Neural cell (in vitro differentiated cells): ENCODE measurements at regions not wholly inside any gene's neighbourhood (a gene's known extent, or its start where the extent isn't known, plus 50 kb on each side); places are given as distances from the start of the nearest gene placed in this dataset.

Source experiments
- H2AFZ ChIP-seq: fragments of 200-600, 300-800 bp; sonication (generic), shearing (Covaris generic); 2 replicates; pipeline ENCODE4 v1.6.0; 2014; ENCODE audit warnings: low read depth, mild to moderate bottlenecking, antibody characterized with exemption, low read length, moderate library complexity
- H3F3A ChIP-seq: fragments of 200-600 bp; shearing (Covaris generic); 2 replicates; pipeline ENCODE4 v1.6.1; 2016; ENCODE audit warnings: mild to moderate bottlenecking, moderate library complexity, mixed read lengths, antibody characterized with exemption, low read length; ENCODE audit not compliant: insufficient read depth, poor library complexity, severe bottlenecking
- H3K27ac ChIP-seq: fragments of 200-600, 300-800 bp; sonication (generic), shearing (Covaris generic); 2 replicates; pipeline ENCODE4 v1.5.1; 2014; ENCODE audit warnings: mild to moderate bottlenecking, low read length, moderate library complexity
- H3K27me3 ChIP-seq: fragments of 300-800, 200-600 bp; sonication (generic), shearing (Covaris generic); 2 replicates; pipeline ENCODE4 v1.6.0; 2014; ENCODE audit warnings: mild to moderate bottlenecking, low read depth, low read length, moderate library complexity; ENCODE audit not compliant: insufficient read depth
- H3K36me3 ChIP-seq: fragments of 300-800, 200-600 bp; sonication (generic), shearing (Covaris generic); 2 replicates; pipeline ENCODE4 v1.5.1; 2014; ENCODE audit warnings: mild to moderate bottlenecking, antibody characterized with exemption, low read length, moderate library complexity; ENCODE audit not compliant: insufficient read depth
- H3K4me2 ChIP-seq: fragments of 300-800, 200-600 bp; sonication (generic), shearing (Covaris generic); 2 replicates; pipeline ENCODE4 v1.6.0; 2014; ENCODE audit warnings: mild to moderate bottlenecking, low read length
- H3K4me3 ChIP-seq: fragments of 300-800, 200-600 bp; sonication (generic), shearing (Covaris generic); 2 replicates; pipeline ENCODE4 v1.5.1; 2014; ENCODE audit warnings: mild to moderate bottlenecking, low read length, moderate library complexity
- H3K79me2 ChIP-seq: fragments of 200-600 bp; shearing (Covaris generic); replicated peaks from 2 replicates; pipeline ENCODE4 v1.6.0; 2014; ENCODE audit warnings: mild to moderate bottlenecking, low read length, moderate library complexity; ENCODE audit not compliant: insufficient read depth
- H3K9ac ChIP-seq: fragments of 300-800, 200-600 bp; sonication (generic), shearing (Covaris generic); 2 replicates; pipeline ENCODE4 v1.6.1; 2016; ENCODE audit warnings: mild to moderate bottlenecking, low read length, mixed read lengths
- H3K9me2 ChIP-seq: fragments of 200-600 bp; shearing (Covaris generic); 2 replicates; pipeline ENCODE4 v1.6.1; 2016; ENCODE audit warnings: mild to moderate bottlenecking, low read length, mixed read lengths; ENCODE audit not compliant: insufficient read depth
- H3K9me3 ChIP-seq: fragments of 200-600, 300-800 bp; sonication (generic), shearing (Covaris generic); 2 replicates; pipeline ENCODE4 v1.6.1; 2016; ENCODE audit warnings: mild to moderate bottlenecking, mixed run types, low read length, moderate library complexity, mixed read lengths
- H4K20me1 ChIP-seq: fragments of 200-600 bp; shearing (Covaris generic); 2 replicates; pipeline ENCODE4 v1.6.1; 2016; ENCODE audit warnings: mild to moderate bottlenecking, mixed run types; ENCODE audit not compliant: insufficient read depth
- CTCF ChIP-seq: fragments of 450-650 bp; IDR thresholded peaks from 2 replicates; pipeline ENCODE4 v1.5.1; 2014; ENCODE audit warnings: antibody characterized with exemption, mild to moderate bottlenecking, moderate library complexity; ENCODE audit not compliant: poor library complexity, severe bottlenecking
- EP300 ChIP-seq: fragments of 450-650 bp; conservative IDR thresholded peaks from 2 replicates; pipeline ENCODE4 v1.6.1; 2014; ENCODE audit warnings: antibody characterized with exemption, mild to moderate bottlenecking, moderate library complexity; ENCODE audit not compliant: poor library complexity, severe bottlenecking
- EZH2 ChIP-seq: fragments of 200-600, 300-800 bp; shearing (Covaris generic), sonication (generic); IDR thresholded peaks from 2 replicates; pipeline ENCODE4 v1.6.1; 2014; ENCODE audit warnings: antibody characterized with exemption, low read length, borderline replicate concordance, mild to moderate bottlenecking; ENCODE audit not compliant: insufficient read depth, poor library complexity, severe bottlenecking
- MXI1 ChIP-seq: fragments of 450-650 bp; conservative IDR thresholded peaks from 2 replicates; pipeline ENCODE4 v1.6.1; 2014; ENCODE audit warnings: antibody characterized with exemption, mild to moderate bottlenecking; ENCODE audit not compliant: poor library complexity, severe bottlenecking
- POLR2AphosphoS5 ChIP-seq: IDR thresholded peaks from 2 replicates; pipeline ENCODE4 v1.6.1; 2012
- RAD21 ChIP-seq: fragments of 450-650 bp; conservative IDR thresholded peaks from 2 replicates; pipeline ENCODE4 v1.6.1; 2014; ENCODE audit warnings: antibody characterized with exemption, mild to moderate bottlenecking, moderate library complexity
- REST ChIP-seq: IDR thresholded peaks from 2 replicates; pipeline ENCODE4 v1.6.1; 2012; ENCODE audit warnings: borderline replicate concordance
- SMC3 ChIP-seq: fragments of 450-650 bp; conservative IDR thresholded peaks from 2 replicates; pipeline ENCODE4 v1.6.1; 2014; ENCODE audit warnings: antibody characterized with exemption, mild to moderate bottlenecking, moderate library complexity; ENCODE audit not compliant: poor library complexity
- TAF1 ChIP-seq: IDR thresholded peaks from 2 replicates; pipeline ENCODE4 v1.6.1; 2012; ENCODE audit warnings: low read depth

GRCh38 chr14:22096514-22096895, 422.9 kb upstream of the OR4E1 start:
- H3F3A ChIP-seq = no peaks in the 10 kb centered on the region
- no peaks in the 10 kb centered on the region for H3K79me2 ChIP-seq
- no peak overlapping the region for H3K27ac ChIP-seq
- H3K4me3 ChIP-seq = no peak overlapping the region
- H4K20me1 ChIP-seq = no peaks in the 10 kb centered on the region
- H2AFZ ChIP-seq = no peak overlapping the region
- H3K9me2 ChIP-seq = no peaks in the 10 kb centered on the region
- TF ChIP-seq MXI1 (no peak), RAD21 (no peak), CTCF (no peak), SMC3 (no peak), EZH2 (no peak), POLR2AphosphoS5 (no peak), EP300 (no peak), TAF1 (no peak), REST (no peak)
- H3K27me3 ChIP-seq = no peaks in the 10 kb centered on the region
- H3K9ac ChIP-seq = no peak overlapping the region
- H3K4me2 ChIP-seq = no peak overlapping the region
- no peaks in the 10 kb centered on the region for H3K9me3 ChIP-seq
- no peaks in the 10 kb centered on the region for H3K36me3 ChIP-seq

- Histone ChIP-seq H2AFZ (no peak overlapping the region), H3K27ac (no peak overlapping the region), H3K9me2 (no peaks in the 10 kb centered on the region), H3K27me3 (no peaks in the 10 kb centered on the region), H4K20me1 (no peaks in the 10 kb centered on the region), H3K9me3 (no peaks in the 10 kb centered on the region), H3K4me3 (no peak overlapping the region), H3K79me2 (no peaks in the 10 kb centered on the region), H3F3A (no peaks in the 10 kb centered on the region), H3K36me3 (no peaks in the 10 kb centered on the region), H3K9ac (no peak overlapping the region), H3K4me2 (no peak overlapping the region)
- TF ChIP-seq EP300 (no peak), CTCF (no peak), RAD21 (no peak), EZH2 (no peak), REST (no peak), MXI1 (no peak), SMC3 (no peak), POLR2AphosphoS5 (no peak), TAF1 (no peak)
Measured at GRCh38 chr14:22095860-22096513, 422.4 kb upstream of the OR4E1 start.
